ENCODE measurements at regions not wholly inside any gene's neighbourhood (a gene's known extent, or its start where the extent isn't known, plus 50 kb on each side); places are given as distances from the start of the nearest gene placed in this dataset.
A peak's percentile ranks its signal among the peaks of the same experiment; 100 is the strongest.
"Not testable (repeated sequence)": the region's sequence is repeated elsewhere in the genome, so short reads cannot be mapped to it uniquely, and the experiment has no call there.

DNA sequence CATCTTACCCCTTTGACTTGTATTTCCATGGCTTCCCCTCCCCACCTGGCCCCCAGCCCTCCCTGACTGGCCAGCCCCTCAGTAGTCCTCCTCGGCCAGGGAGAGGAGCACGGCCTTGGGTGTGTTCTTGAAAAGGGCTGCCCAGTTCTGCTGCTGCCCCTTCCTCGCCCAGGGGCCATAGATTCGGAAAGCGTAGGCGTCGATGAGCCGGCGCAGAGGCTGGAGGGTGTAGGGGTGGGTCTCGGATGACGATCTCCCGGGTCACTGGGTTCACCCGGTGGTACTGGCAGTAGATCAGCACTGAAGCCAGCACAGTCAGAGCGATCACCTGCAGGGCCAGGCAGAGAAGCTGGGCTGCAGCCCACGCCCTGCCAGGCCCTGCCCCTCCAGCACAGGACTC lies 71.7 kb downstream of the ZNF479 start:
- WGBS, 2 donors = 73 to 84% methylated on average over 9 to 13 of the region's 15 CpGs
- DNase-seq = peak in 1 of 2 donors; percentile 68
- not testable (repeated sequence) for H3K9me3 ChIP-seq, H3K4me3 ChIP-seq, H3K27ac ChIP-seq, H3K27me3 ChIP-seq, H3K4me1 ChIP-seq, H3K36me3 ChIP-seq
- ATAC-seq (ENCODE audit: low FRiP score in 2 of 2) = peak in 1 of 2 donors; percentile 34

DNA sequence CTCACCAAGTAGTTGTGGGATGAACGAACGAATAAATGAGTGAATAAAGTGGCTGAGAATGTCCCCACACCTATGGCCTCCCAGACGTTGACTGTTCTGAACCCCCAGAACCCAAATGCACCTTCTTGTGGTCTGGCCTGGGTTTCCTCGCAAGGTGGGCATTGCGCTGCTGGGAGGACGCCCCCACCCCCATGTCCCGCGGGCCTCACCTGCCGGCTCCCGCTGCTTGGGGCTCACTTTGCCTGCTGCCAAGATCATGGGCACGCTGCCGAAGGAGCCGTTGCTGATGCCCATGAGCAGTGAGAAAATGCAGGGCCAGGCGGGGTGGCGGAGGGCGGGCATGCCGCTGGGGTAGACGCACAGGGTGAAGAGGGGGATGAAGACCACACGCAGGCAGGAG lies 115.9 kb downstream of the ZNF479 start:
- not testable (repeated sequence) for ATAC-seq (ENCODE audit: low FRiP score in 2 of 2); H3K27me3 ChIP-seq; H3K36me3 ChIP-seq; H3K4me3 ChIP-seq; H3K27ac ChIP-seq; H3K9me3 ChIP-seq; H3K4me1 ChIP-seq
- 62 to 91% methylated on average over 2 to 16 of the region's 19 CpGs for WGBS, 2 donors
- DNase-seq = peak in 1 of 2 donors; percentile 50

DNA sequence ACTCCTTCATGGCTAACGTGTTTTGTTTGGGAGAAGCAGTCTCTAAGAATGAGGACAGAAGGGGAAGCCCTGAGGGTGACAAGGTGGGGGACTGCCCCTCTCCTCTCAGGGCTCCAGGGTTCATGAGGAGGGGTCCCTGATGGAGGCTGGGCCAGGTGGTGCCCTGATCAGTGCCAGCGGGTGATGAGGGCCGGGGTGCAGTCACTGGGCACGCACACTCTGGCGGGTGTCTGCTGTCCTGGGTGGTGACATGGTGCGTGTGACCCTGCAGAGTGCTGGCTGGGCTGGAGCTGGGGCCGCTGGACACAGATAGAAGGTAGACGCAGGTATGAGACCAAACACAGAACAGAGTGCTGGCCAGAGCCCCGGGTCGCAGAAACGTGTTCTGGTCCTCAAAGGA lies 118.5 kb downstream of the ZNF479 start:
- not testable (repeated sequence) for H3K27ac ChIP-seq, H3K27me3 ChIP-seq, H3K4me3 ChIP-seq, H3K36me3 ChIP-seq, H3K4me1 ChIP-seq
- WGBS, 2 donors = 70 to 100% methylated on average over 1 to 2 of the region's 11 CpGs
- ATAC-seq (ENCODE audit: low FRiP score in 2 of 2) (peak; percentile 32 to 52), DNase-seq (peak in 1 of 2 donors; percentile 63)
- peaks cover 0 to 11% (median 0%) of the 10 kb centered on the region in 4 donors for H3K9me3 ChIP-seq

DNA sequence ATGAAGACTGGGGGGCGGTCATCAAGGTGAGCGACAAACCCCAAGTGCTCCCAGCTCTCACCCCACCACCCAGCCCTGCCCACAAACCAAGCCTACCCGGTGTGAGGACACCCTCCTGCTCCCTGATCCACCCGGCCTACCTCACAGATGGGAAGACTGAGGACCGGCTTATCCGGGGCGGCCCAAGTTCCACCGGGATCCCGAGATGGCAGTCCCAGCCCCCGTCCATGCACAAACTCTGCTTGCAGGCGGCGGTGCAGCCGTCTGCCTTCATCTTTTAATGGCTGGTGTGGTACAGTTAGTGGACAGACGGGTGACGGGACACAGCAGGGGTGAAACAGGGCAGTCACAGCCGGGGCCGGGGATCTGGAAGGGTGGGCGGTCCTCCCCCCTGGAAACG lies 119.3 kb downstream of the ZNF479 start:
- H3K36me3 ChIP-seq, H3K4me3 ChIP-seq, H3K27me3 ChIP-seq, H3K4me1 ChIP-seq, H3K27ac ChIP-seq: not testable (repeated sequence)
- ATAC-seq (ENCODE audit: low FRiP score in 2 of 2) (peak in 1 of 2 donors; percentile 9), DNase-seq (peak in 1 of 2 donors; percentile 42)
- 85 to 88% methylated on average over 8 to 14 of the region's 19 CpGs for WGBS, 2 donors
- peaks cover 0 to 11% (median 0%) of the 10 kb centered on the region in 4 donors for H3K9me3 ChIP-seq

DNA sequence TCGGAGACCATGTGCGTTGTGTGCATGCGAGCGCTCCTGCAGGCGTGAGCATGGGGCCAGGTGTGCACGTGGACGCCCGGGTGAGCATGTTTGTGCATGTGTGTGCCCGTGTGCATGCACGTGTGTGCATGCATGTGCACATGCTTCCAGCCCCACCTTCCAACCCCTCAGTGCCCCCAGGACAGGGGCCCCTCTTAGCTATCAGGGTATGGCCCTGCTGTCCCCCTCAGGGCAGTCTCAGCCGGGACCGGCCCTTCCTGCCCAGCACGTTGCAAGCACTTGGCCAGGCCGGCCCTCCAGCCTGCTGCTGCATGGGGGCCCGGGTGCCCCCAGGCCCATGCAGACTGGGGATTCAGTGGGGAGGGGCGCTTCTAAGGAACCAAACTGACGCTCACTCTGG lies 123.0 kb downstream of the ZNF479 start:
- DNase-seq (peak in 1 of 2 donors; percentile 73), ATAC-seq (ENCODE audit: low FRiP score in 2 of 2) (peak; percentile 39 to 57)
- not testable (repeated sequence) for H3K27me3 ChIP-seq, H3K4me1 ChIP-seq, H3K27ac ChIP-seq, H3K36me3 ChIP-seq, H3K9me3 ChIP-seq, H3K4me3 ChIP-seq
- WGBS, 2 donors = 100% methylated on average over 6 of the region's 17 CpGs; no CpG with 5 or more reads in 1 of the 2 donors

DNA sequence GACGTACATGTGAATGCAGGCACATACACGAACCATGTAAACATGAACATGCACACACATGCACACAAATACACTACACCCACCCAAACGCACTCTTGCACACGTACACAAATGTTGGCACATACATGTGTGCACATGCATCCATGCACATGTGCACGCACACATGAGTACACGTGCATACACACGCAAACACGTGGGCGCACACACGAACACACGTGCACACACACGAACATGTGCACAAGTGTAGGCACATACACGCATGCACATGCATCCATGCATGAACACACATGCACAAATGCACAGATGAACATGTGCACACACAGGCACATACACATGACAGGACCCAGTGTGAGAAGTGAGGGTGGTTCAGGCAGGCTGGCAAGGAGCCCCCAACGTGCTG lies 126.3 kb downstream of the ZNF479 start:
- H3K4me1 ChIP-seq; H3K27me3 ChIP-seq; H3K27ac ChIP-seq; ATAC-seq (ENCODE audit: low FRiP score in 2 of 2); H3K9me3 ChIP-seq; DNase-seq; H3K4me3 ChIP-seq; H3K36me3 ChIP-seq: not testable (repeated sequence)
- 36 to 82% methylated on average over 9 to 12 of the region's 14 CpGs for WGBS, 2 donors

DNA sequence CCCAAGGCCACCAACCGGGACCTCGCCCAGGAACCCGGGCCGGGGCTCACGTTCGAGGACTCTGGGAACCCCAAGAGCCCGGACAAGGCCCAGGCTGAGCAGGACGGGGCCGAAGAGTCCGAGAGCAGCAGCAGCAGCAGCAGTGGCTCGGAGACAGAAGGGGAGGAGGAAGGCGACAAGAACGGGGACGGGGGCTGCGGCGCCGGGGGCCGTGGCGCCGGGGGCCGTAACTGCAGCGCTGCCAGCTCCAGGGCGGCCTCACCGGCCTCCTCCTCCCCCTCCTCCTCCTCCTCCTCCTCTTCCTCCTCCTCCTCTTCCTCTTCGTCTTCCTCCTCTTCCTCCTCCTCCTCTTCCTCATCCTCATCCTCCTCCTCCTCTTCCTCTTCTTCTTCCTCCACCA lies 128.4 kb downstream of the ZNF479 start:
- H3K36me3 ChIP-seq; H3K4me3 ChIP-seq; ATAC-seq (ENCODE audit: low FRiP score in 2 of 2); H3K4me1 ChIP-seq; H3K9me3 ChIP-seq; H3K27me3 ChIP-seq; H3K27ac ChIP-seq: not testable (repeated sequence)
- 89% methylated on average over 18 of the region's 25 CpGs; no CpG with 5 or more reads in 1 of the 2 donors for WGBS, 2 donors
- peak in 1 of 2 donors; percentile 77 for DNase-seq

DNA sequence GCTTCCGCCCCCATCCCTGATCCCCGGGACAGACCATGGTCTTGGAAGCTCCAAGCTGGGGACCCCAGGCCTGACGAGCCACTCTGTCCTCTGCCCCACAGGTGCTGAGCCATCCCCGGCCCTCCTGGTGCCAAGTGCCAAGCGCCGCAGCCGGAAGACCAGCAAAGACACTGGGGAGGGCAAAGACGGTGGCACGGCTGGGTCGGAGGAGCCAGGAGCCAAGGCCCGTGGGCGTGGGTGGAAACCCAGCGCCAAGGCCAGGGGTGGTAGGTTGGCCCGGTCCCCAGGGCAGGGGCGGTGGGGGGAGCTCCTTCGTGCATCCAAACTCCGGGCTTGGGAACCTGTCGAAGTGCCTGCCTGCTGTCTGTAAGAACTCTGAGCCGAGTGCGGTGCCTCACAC lies 130.3 kb downstream of the ZNF479 start:
- H3K4me3 ChIP-seq, H3K27ac ChIP-seq, H3K4me1 ChIP-seq, H3K27me3 ChIP-seq, H3K36me3 ChIP-seq, H3K9me3 ChIP-seq: not testable (repeated sequence)
- 89% methylated on average over 17 of the region's 20 CpGs; no CpG with 5 or more reads in 1 of the 2 donors for whole genome bisulfite sequencing, 2 donors
- DNase-seq = peak in 1 of 2 donors; percentile 70
- ATAC-seq (ENCODE audit: low FRiP score in 2 of 2) = peak in 1 of 2 donors; percentile 35

DNA sequence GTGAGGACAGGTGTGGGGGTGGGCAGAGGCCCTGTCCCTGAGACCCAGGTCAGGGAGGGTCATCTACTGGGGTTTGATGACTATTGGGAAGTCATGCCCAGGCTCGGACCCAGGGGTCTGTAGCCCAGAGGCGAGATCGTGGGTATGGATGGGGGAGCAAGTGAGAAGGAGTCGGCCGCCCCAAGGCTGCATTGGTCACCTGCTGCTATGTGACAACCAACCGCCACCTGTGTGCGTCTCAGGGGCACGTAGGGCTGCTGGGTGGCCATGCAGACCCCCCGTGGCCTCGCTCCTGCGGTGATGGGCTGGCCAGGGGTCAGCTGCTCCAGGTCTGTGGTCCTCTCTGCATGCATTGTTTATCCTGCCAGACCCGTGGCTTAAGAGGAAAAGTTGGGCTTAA lies 138.5 kb downstream of the ZNF479 start:
- H3K36me3 ChIP-seq; H3K4me3 ChIP-seq; H3K4me1 ChIP-seq; H3K27ac ChIP-seq; DNase-seq; ATAC-seq (ENCODE audit: low FRiP score in 2 of 2); H3K27me3 ChIP-seq: not testable (repeated sequence)
- 81 to 84% methylated on average over 8 to 11 of the region's 12 CpGs for WGBS, 2 donors
- peaks cover 0 to 15% (median 0%) of the 10 kb centered on the region in 4 donors for H3K9me3 ChIP-seq

DNA sequence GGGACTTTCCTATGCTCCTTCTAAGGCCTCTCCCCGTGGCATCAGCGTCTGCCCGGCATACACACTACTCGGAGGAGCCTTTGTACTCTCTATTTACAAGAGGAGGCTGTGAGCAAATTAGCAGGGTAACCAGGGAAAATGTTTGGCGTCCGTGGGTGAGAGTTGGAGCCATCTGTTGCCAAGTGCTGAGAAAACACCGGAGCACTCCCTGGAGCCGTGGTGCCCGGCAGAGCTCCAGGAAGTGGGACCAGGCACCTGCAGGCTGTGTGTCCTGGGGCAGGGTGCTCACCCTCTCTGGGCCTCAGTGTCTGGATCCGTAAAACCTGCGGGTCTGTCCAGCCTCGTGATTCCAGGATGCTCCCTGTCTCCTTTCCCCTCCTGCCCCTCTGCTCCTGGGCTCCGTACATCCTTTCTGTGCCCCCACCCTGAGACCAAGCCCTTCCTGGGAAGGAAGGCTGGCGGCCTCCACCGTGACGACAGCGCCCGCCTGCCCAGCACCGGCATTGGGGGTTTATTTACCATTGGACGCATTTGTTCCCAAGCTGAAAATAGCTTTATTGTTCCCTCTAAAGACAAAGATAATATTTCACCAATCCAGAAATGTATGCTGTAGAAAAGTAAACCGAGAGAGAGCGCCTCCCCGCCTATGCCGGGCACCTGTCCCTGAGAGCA lies 174.4 kb downstream of the ZNF479 start:
- H3K27ac ChIP-seq, H3K4me1 ChIP-seq, H3K4me3 ChIP-seq, H3K36me3 ChIP-seq, H3K9me3 ChIP-seq, H3K27me3 ChIP-seq: not testable (repeated sequence)
- peak in 1 of 2 donors; percentile 53 for DNase-seq
- WGBS, 2 donors = 90 to 95% methylated on average over 4 to 8 of the region's 24 CpGs
- peak; percentile 11 to 19 for ATAC-seq (ENCODE audit: low FRiP score in 2 of 2)

DNA sequence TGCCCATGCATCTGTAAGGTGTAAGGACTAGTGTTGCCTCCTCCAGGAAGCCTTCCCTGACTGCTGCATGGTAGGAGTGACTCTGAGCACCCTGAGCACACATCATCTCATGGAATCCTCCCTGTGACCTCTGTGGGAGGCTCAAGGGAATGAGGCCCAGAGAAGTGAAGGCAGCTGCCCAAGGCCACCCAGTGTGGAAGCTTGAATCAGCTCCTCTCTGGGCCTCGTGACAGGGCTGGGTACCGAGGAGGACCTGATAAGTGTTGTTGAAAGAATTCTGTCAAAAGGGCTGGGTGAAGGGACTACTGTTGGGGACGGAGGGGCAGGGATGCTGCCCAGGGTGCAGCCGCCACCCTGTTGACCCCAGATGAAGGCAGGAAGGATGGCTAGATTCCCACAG lies 175.2 kb downstream of the ZNF479 start:
- not testable (repeated sequence) for H3K4me1 ChIP-seq, H3K36me3 ChIP-seq, H3K9me3 ChIP-seq, H3K27ac ChIP-seq, H3K27me3 ChIP-seq, DNase-seq, H3K4me3 ChIP-seq
- peak; percentile 25 to 44 for ATAC-seq (ENCODE audit: low FRiP score in 2 of 2)
- WGBS, 2 donors = 80 to 83% methylated on average over 2 of the region's 4 CpGs

DNA sequence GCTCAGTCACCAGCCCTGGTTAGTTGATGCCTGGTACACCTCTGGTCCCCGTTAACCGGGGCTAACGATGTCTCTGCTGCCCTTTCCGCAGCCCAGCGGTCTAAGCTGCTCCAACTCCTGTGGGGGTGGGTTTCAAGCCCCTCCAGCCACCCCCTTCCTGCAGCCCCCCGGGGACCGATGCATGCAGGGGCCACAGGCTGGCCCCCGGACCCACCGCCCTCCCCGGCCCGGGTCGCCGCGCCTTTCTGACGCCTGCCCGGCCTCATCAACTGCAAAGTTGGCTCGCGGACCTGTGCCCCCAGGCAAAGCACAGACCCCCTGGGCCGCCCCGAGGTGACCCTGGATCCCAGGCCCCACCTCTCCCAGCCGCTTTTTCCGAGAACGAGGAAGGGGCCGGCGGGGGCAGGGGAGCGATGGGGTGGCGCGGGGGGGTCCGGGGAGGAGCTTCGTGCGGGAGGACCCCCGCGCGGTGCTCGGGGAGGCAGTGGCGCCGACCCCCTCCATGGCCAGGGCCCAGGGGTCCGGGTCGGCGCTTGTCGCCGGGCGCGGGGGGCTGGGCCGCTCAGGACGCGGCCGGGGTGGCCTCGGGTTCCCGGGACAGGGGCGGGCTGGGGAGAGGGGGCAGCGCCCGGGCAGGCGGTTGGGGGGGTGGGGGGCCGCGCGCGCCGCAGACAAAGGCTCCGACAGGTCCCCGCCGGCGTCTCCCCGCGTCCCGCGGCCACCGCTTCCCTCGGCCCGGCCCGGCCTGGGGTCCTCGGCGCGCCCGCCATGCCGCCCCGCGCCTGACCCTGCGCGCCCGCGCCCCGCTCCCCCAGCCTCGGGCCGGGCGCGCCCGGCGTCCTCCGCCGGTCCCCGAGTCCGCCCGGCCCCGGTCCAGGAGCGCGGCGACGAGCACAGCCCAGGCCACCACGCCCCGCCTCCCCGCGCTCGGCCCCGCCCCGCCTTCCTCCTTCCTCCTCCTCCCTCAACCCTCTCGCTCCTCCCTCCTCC lies 183.6 kb downstream of the ZNF479 start:
- not testable (repeated sequence) for H3K27ac ChIP-seq; H3K4me3 ChIP-seq; H3K4me1 ChIP-seq; H3K36me3 ChIP-seq; H3K9me3 ChIP-seq; ATAC-seq (ENCODE audit: low FRiP score in 2 of 2); H3K27me3 ChIP-seq
- WGBS, 2 donors = 69 to 85% methylated on average over 7 to 11 of the region's 107 CpGs
- peak in 1 of 2 donors; percentile 42 for DNase-seq

DNA sequence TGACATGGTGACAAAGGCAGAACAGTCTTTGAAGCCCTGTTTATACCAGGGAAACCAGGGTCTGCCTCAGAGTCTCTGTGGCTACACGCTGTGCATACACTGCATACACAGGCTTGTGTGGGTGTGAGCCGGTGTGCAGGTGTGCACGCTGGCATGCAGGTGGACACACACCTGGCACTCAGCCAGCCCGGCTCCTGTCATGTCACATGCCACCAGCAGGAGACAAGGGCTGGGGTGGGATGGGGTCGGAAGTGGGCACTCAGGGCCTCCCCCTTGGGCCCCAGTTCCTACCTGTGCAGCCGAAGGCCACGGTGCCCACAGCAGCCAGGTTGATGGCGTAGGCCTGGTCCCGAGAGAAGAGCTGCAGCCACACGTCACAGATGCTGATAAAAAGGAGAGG lies 192.2 kb downstream of the ZNF479 start:
- H3K4me1 ChIP-seq, H3K4me3 ChIP-seq, H3K27me3 ChIP-seq, H3K27ac ChIP-seq, DNase-seq, H3K36me3 ChIP-seq, H3K9me3 ChIP-seq: not testable (repeated sequence)
- ATAC-seq (ENCODE audit: low FRiP score in 2 of 2) = peak in 1 of 2 donors; percentile 15
- 91% methylated on average over 5 of the region's 10 CpGs; no CpG with 5 or more reads in 1 of the 2 donors for WGBS, 2 donors

All from upper lobe of left lung (tissue), 6 donors.